ENCODE measurements at regions not wholly inside any gene's neighbourhood (a gene's known extent, or its start where the extent isn't known, plus 50 kb on each side); places are given as distances from the start of the nearest gene placed in this dataset.

- peaks cover 13% of the 10 kb centered on the region for H3K9me3 Mint-ChIP-seq (ENCODE audit: low read depth)
- peaks cover 2% of the 10 kb centered on the region for H3K27me3 Mint-ChIP-seq
- peaks cover 1% of the 10 kb centered on the region for H3K36me3 Mint-ChIP-seq (ENCODE audit: insufficient read depth)
- no peak overlapping the region for H3K4me3 Mint-ChIP-seq (ENCODE audit: low read depth)
- no peak overlapping the region for H3K27ac Mint-ChIP-seq
- TF ChIP-seq CTCF (IDR thresholded peaks at IDR 0.05; ENCODE audit: unreplicated experiment): no peak
- peaks cover 4% of the 10 kb centered on the region for H3K4me1 Mint-ChIP-seq (ENCODE audit: low read depth)
- no peak for DNase-seq (ENCODE audit: low spot score, unreplicated experiment)
Measured at GRCh38 chr18:2059336-2059735, 512.0 kb downstream of the METTL4 start.

- DNase-seq (ENCODE audit: low spot score, unreplicated experiment): no peak
- Mint-ChIP-seq H3K36me3 (ENCODE audit: insufficient read depth) (peaks cover 1% of the 10 kb centered on the region), H3K9me3 (ENCODE audit: low read depth) (peaks cover 19% of the 10 kb centered on the region), H3K4me3 (ENCODE audit: low read depth) (no peak overlapping the region), H3K4me1 (ENCODE audit: low read depth) (peaks cover 4% of the 10 kb centered on the region), H3K27ac (no peak overlapping the region), H3K27me3 (peaks cover 2% of the 10 kb centered on the region)
- no peak for TF ChIP-seq CTCF (IDR thresholded peaks at IDR 0.05; ENCODE audit: unreplicated experiment)
Measured at GRCh38 chr18:2060086-2060485, 511.2 kb downstream of the METTL4 start.

GRCh38 chr18:2070631-2071030 lies 500.7 kb downstream of the METTL4 start:
- no peaks in the 10 kb centered on the region for H3K9me3 Mint-ChIP-seq (ENCODE audit: low read depth)
- no peaks in the 10 kb centered on the region for H3K36me3 Mint-ChIP-seq (ENCODE audit: insufficient read depth)
- no peak overlapping the region for H3K4me3 Mint-ChIP-seq (ENCODE audit: low read depth)
- H3K4me1 Mint-ChIP-seq (ENCODE audit: low read depth): peaks cover 2% of the 10 kb centered on the region
- no peak for DNase-seq (ENCODE audit: low spot score, unreplicated experiment)
- no peaks in the 10 kb centered on the region for H3K27me3 Mint-ChIP-seq
- H3K27ac Mint-ChIP-seq: no peak overlapping the region
- TF ChIP-seq CTCF (IDR thresholded peaks at IDR 0.05; ENCODE audit: unreplicated experiment): no peak

- no peaks in the 10 kb centered on the region for H3K36me3 Mint-ChIP-seq (ENCODE audit: insufficient read depth)
- TF ChIP-seq CTCF (IDR thresholded peaks at IDR 0.05; ENCODE audit: unreplicated experiment): no peak
- no peaks in the 10 kb centered on the region for H3K4me1 Mint-ChIP-seq (ENCODE audit: low read depth)
- H3K27ac Mint-ChIP-seq: no peak overlapping the region
- H3K9me3 Mint-ChIP-seq (ENCODE audit: low read depth): peaks cover 4% of the 10 kb centered on the region
- DNase-seq (ENCODE audit: low spot score, unreplicated experiment): no peak
- H3K4me3 Mint-ChIP-seq (ENCODE audit: low read depth): no peak overlapping the region
- H3K27me3 Mint-ChIP-seq: no peaks in the 10 kb centered on the region
Measured at GRCh38 chr18:2075499-2075898, 495.8 kb downstream of the METTL4 start.

- Mint-ChIP-seq H3K27ac (no peak overlapping the region), H3K4me1 (ENCODE audit: low read depth) (peaks cover 2% of the 10 kb centered on the region), H3K9me3 (ENCODE audit: low read depth) (no peaks in the 10 kb centered on the region), H3K36me3 (ENCODE audit: insufficient read depth) (no peaks in the 10 kb centered on the region), H3K27me3 (no peaks in the 10 kb centered on the region), H3K4me3 (ENCODE audit: low read depth) (no peak overlapping the region)
- TF ChIP-seq CTCF (IDR thresholded peaks at IDR 0.05; ENCODE audit: unreplicated experiment): no peak
- DNase-seq (ENCODE audit: low spot score, unreplicated experiment): no peak
Measured at GRCh38 chr18:2082676-2083075, 488.6 kb downstream of the METTL4 start.
